Ishikawa (cell line): ENCODE measurements at regions not wholly inside any gene's neighbourhood (a gene's known extent, or its start where the extent isn't known, plus 50 kb on each side); places are given as distances from the start of the nearest gene placed in this dataset.

Source experiments
- CEBPB ChIP-seq: IDR thresholded peaks from 2 replicates; pipeline ENCODE4 v1.6.1; 2012
- CREB1 ChIP-seq: IDR thresholded peaks from 2 replicates; pipeline ENCODE4 v1.6.1; 2012; ENCODE audit warnings: low read depth
- EGR1 ChIP-seq: IDR thresholded peaks from 2 replicates; pipeline ENCODE4 v1.6.1; 2012
- EP300 ChIP-seq: IDR thresholded peaks from 2 replicates; pipeline ENCODE4 v1.6.1; 2012; ENCODE audit warnings: borderline replicate concordance
- FOXM1 ChIP-seq: IDR thresholded peaks from 2 replicates; pipeline ENCODE4 v1.6.1; 2012; ENCODE audit warnings: low read depth, borderline replicate concordance
- NFIC ChIP-seq: IDR thresholded peaks from 2 replicates; pipeline ENCODE4 v1.6.1; 2012
- RAD21 ChIP-seq: IDR thresholded peaks from 2 replicates; pipeline ENCODE4 v1.6.1; 2012; ENCODE audit warnings: low read depth
- TAF1 ChIP-seq: IDR thresholded peaks from 2 replicates; pipeline ENCODE4 v1.6.1; 2012; ENCODE audit warnings: low read depth, mild to moderate bottlenecking
- TCF12 ChIP-seq: IDR thresholded peaks from 2 replicates; pipeline ENCODE4 v1.6.1; 2012; ENCODE audit warnings: low read depth
- TEAD4 ChIP-seq: IDR thresholded peaks from 2 replicates; pipeline ENCODE4 v1.6.1; 2012
- YY1 ChIP-seq: IDR thresholded peaks from 2 replicates; pipeline ENCODE4 v1.6.1; 2012; ENCODE audit warnings: low read depth
- ZBTB7A ChIP-seq: IDR thresholded peaks from 2 replicates; pipeline ENCODE4 v1.6.1; 2012; ENCODE audit warnings: low read depth
- TF ChIP-seq, protein P1 (sequence below): IDR thresholded peaks from 2 replicates; pipeline ENCODE4 v1.6.1; 2012; ENCODE audit warnings: low read depth, mild to moderate bottlenecking
- TF ChIP-seq, protein P2 (sequence below): IDR thresholded peaks from 2 replicates; pipeline ENCODE4 v1.6.1; 2012
- TF ChIP-seq, protein P3 (sequence below): IDR thresholded peaks from 2 replicates; pipeline ENCODE4 v1.6.1; 2012

DNA sequence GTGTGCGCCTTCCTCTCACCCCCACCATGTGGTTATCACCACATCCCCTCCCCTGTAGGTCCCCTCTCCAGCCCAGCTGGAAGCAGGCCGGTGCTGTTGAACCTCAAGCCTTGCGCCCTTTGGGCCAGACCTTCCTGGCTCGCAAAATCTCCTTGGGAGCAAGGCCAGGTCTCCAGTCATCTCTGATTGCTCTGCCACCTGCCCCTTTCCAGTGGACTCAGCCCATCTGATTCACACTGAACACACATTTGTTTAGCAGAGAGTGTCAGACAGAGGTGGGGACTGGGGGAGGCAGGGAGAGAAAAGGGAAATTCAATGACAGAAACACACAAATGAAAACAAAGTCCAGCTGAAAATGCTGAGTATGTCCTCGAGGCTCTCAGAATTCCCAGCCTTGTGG lies 119.4 kb downstream of the TPRA1 start:
- no peak for TF ChIP-seq FOXM1
- TF ChIP-seq EGR1 = no peak
- TF ChIP-seq NFIC = no peak
- no peak for TF ChIP-seq CREB1
- TF ChIP-seq, protein P1, sequence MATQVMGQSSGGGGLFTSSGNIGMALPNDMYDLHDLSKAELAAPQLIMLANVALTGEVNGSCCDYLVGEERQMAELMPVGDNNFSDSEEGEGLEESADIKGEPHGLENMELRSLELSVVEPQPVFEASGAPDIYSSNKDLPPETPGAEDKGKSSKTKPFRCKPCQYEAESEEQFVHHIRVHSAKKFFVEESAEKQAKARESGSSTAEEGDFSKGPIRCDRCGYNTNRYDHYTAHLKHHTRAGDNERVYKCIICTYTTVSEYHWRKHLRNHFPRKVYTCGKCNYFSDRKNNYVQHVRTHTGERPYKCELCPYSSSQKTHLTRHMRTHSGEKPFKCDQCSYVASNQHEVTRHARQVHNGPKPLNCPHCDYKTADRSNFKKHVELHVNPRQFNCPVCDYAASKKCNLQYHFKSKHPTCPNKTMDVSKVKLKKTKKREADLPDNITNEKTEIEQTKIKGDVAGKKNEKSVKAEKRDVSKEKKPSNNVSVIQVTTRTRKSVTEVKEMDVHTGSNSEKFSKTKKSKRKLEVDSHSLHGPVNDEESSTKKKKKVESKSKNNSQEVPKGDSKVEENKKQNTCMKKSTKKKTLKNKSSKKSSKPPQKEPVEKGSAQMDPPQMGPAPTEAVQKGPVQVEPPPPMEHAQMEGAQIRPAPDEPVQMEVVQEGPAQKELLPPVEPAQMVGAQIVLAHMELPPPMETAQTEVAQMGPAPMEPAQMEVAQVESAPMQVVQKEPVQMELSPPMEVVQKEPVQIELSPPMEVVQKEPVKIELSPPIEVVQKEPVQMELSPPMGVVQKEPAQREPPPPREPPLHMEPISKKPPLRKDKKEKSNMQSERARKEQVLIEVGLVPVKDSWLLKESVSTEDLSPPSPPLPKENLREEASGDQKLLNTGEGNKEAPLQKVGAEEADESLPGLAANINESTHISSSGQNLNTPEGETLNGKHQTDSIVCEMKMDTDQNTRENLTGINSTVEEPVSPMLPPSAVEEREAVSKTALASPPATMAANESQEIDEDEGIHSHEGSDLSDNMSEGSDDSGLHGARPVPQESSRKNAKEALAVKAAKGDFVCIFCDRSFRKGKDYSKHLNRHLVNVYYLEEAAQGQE = no peak

DNA sequence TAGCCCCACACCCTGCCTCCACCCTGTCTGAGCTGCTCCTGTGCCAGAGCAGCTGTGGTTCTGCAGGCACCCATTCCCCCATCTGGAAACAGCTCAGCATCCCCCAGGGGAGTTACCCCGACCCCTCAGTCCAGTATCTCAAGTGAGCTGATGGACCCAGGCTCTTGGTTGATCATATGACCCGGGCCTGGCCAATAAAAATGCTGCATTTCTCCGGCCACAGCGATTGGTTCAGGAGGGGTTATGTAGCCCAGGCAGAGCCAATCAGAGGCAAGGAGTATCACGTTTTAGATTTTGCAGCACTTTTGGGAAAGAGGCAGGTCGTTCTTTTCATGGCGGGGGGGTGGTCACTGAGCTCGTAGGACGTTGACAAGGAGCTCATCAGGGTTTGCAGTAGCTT lies 120.8 kb downstream of the TPRA1 start:
- no peak for TF ChIP-seq CREB1
- TF ChIP-seq RAD21 = no peak
- TF ChIP-seq, protein P1 = no peak
- TF ChIP-seq YY1 = no peak
- no peak for TF ChIP-seq EGR1
- TF ChIP-seq FOXM1 = no peak
- TF ChIP-seq TAF1 = no peak
- TF ChIP-seq, protein P2, sequence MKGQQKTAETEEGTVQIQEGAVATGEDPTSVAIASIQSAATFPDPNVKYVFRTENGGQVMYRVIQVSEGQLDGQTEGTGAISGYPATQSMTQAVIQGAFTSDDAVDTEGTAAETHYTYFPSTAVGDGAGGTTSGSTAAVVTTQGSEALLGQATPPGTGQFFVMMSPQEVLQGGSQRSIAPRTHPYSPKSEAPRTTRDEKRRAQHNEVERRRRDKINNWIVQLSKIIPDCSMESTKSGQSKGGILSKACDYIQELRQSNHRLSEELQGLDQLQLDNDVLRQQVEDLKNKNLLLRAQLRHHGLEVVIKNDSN = no peak
- TF ChIP-seq ZBTB7A = no peak
- no peak for TF ChIP-seq TCF12
- TF ChIP-seq EP300 = no peak
- no peak for TF ChIP-seq TEAD4
- TF ChIP-seq CEBPB = no peak
- TF ChIP-seq NFIC = no peak
- TF ChIP-seq, protein P3, sequence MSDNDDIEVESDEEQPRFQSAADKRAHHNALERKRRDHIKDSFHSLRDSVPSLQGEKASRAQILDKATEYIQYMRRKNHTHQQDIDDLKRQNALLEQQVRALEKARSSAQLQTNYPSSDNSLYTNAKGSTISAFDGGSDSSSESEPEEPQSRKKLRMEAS = no peak

DNA sequence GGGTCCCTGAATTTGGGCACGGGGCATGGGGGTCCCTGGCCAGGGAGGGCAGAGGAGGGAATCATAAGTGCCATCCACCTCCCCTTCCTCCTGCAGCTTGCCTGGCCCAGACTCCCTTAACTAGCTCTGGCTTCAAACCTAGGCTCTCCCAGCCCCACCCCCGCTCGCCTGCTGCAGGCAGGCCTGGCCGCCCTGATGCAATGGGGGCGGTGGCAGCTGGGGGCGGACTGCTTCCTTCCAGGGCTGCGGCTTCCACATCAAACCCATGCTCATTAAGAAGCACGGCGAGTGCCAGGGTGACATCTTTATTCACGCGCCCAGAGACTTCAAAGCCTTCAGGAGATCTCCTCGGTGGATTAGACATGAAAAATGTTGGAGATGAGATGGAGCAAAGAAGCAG lies 123.1 kb downstream of the TPRA1 start:
- TF ChIP-seq TAF1 (no peak), CEBPB (no peak), FOXM1 (no peak), RAD21 (no peak), NFIC (no peak), CREB1 (no peak), TEAD4 (no peak), EP300 (no peak), EGR1 (no peak), YY1 (no peak), ZBTB7A (no peak), TCF12 (no peak)
- TF ChIP-seq, protein P3 = no peak
- TF ChIP-seq, protein P1 = no peak
- TF ChIP-seq, protein P2 = no peak

DNA sequence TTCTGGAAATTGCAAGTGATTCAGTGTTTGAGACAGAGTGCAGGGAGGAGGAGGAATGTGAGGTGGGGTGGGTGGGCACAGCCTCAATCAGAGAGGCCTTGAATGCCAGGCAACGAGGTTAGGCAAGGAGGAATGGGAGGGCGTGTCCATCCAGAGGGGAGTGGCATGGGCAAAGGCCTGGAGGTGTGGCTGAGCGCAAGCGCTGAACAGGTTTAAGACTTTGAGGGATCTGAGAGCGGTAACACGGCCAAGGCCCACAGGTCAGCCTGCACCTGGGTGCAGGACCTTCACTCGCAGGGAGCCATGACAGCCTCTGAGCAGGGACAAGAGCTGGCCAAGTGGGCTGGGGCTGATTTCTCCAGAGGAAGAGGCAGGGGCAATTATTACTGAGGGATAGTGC lies 125.9 kb downstream of the TPRA1 start:
- TF ChIP-seq TEAD4 = no peak
- no peak for TF ChIP-seq YY1
- TF ChIP-seq EGR1 = no peak
- no peak for TF ChIP-seq CEBPB
- TF ChIP-seq EP300 = no peak
- TF ChIP-seq, protein P1 = no peak
- TF ChIP-seq, protein P2 = no peak
- TF ChIP-seq, protein P3 = no peak
- TF ChIP-seq FOXM1 = no peak
